Testis (tissue), 2 donors: ENCODE measurements at regions not wholly inside any gene's neighbourhood (a gene's known extent, or its start where the extent isn't known, plus 50 kb on each side); places are given as distances from the start of the nearest gene placed in this dataset.

Source experiments
- POLR2A ChIP-seq: fragments of 450-650 bp; IDR thresholded peaks from one replicate; pipeline ENCODE4 v1.6.1; 2017; ENCODE audit warnings: antibody characterized with exemption, mild to moderate bottlenecking, moderate library complexity
- TF ChIP-seq, protein P1 (sequence below), 3 experiments: fragments of 450-650 bp in 2 of 3; fragments of 200-600 bp in 1 of 3; sonication (generic) in 1 of 3; IDR thresholded peaks; one replicate each; pipeline ENCODE4 v1.5.1; 2016 to 2019; ENCODE audit warnings: antibody characterized with exemption in 3 of 3, mild to moderate bottlenecking in 2 of 3, moderate library complexity in 1 of 3

DNA sequence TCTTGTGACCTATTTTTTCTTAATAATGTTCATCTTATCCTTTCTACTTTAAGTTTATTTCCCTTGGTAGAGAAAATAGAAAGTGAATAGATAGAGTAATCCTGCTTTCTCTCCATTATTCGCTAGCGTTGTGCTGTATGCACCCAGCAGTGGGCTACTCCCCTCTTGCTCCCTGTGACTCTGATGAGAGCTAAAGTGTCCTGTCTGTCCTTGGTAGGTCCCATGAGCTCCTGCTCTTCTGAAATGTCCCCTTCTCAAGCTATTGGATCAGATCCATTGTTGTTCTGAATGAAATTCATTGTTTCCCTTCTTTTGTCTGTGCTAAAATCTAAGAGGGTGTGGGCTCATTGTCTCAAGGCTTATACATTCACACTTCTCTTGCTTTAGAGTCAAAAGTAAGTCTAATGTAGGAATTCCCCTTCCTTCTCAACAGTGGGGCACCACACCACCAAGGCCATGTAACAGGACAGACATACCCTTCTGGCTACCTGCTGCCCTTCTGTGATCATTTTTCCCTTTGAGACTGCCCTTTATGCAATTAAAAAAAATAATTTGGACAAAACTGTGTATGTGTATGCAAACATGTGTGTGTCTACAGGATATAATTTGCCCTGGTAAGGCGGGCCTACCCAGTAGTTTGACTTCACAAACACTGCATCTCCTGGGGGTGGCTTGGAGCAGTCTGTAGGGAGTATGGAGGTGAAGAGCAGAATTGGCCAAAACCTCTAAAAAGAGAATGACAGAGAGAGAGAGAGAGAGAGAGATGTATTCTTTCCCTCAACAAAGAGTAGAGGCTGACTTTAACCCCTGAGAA lies 167.0 kb upstream of the MYLIP start:
- TF ChIP-seq, protein P1, sequence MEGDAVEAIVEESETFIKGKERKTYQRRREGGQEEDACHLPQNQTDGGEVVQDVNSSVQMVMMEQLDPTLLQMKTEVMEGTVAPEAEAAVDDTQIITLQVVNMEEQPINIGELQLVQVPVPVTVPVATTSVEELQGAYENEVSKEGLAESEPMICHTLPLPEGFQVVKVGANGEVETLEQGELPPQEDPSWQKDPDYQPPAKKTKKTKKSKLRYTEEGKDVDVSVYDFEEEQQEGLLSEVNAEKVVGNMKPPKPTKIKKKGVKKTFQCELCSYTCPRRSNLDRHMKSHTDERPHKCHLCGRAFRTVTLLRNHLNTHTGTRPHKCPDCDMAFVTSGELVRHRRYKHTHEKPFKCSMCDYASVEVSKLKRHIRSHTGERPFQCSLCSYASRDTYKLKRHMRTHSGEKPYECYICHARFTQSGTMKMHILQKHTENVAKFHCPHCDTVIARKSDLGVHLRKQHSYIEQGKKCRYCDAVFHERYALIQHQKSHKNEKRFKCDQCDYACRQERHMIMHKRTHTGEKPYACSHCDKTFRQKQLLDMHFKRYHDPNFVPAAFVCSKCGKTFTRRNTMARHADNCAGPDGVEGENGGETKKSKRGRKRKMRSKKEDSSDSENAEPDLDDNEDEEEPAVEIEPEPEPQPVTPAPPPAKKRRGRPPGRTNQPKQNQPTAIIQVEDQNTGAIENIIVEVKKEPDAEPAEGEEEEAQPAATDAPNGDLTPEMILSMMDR (IDR thresholded peaks at IDR 0.05): no peak
- TF ChIP-seq POLR2A: no peak
